Natural killer cell (primary cell): ENCODE measurements at regions not wholly inside any gene's neighbourhood (a gene's known extent, or its start where the extent isn't known, plus 50 kb on each side); places are given as distances from the start of the nearest gene placed in this dataset.
"Not testable (repeated sequence)": the region's sequence is repeated elsewhere in the genome, so short reads cannot be mapped to it uniquely, and the experiment has no call there.

Experiments used
- ATAC-seq, 3 donors: fragments of 150-1000 bp in 2 of 3; fragments of 200-7000 bp in 1 of 3; cut with Tn5 transposase; 1 replicate in 1 of 3; 2 replicates in 2 of 3; pipeline ENCODE4 v1.10.0; 2021; ENCODE audit warnings: mild to moderate bottlenecking in 2 of 3, moderate library complexity in 2 of 3
- DNase-seq, 2 donors: peaks; one replicate each; pipeline versions ENCODE4 v3.0.0 to v3.0.0-alpha.2; 2013 to 2021; ENCODE audit warnings: mixed read lengths in 1 of 2
- H3K27ac ChIP-seq: one replicate; pipeline ENCODE4 v1.5.1; 2013; ENCODE audit warnings: mild to moderate bottlenecking, low read length
- H3K27me3 ChIP-seq: one replicate; pipeline ENCODE4 v1.6.1; 2013; ENCODE audit warnings: low read length; ENCODE audit not compliant: control insufficient read depth, insufficient read depth
- H3K36me3 ChIP-seq: one replicate; pipeline ENCODE4 v1.6.1; 2013; ENCODE audit warnings: low read length; ENCODE audit not compliant: control insufficient read depth, insufficient read depth
- H3K4me1 ChIP-seq: one replicate; pipeline ENCODE4 v1.6.1; 2013; ENCODE audit warnings: low read length; ENCODE audit not compliant: control insufficient read depth, insufficient read depth
- H3K4me3 ChIP-seq: one replicate; pipeline ENCODE4 v1.5.1; 2013; ENCODE audit warnings: low read length
- H3K9me3 ChIP-seq: one replicate; pipeline ENCODE4 v1.6.1; 2013; ENCODE audit warnings: low read length; ENCODE audit not compliant: control insufficient read depth, insufficient read depth
- H3K27ac Mint-ChIP-seq, 2 donors: one replicate each; pipeline ENCODE4 v1.8.0; 2022; ENCODE audit warnings: mild to moderate bottlenecking in 2 of 2, mixed read lengths in 2 of 2, moderate library complexity in 1 of 2
- H3K27me3 Mint-ChIP-seq, 2 donors: one replicate each; pipeline ENCODE4 v1.8.0; 2022; ENCODE audit warnings: low read depth in 2 of 2, mixed read lengths in 2 of 2
- H3K36me3 Mint-ChIP-seq: one replicate; pipeline ENCODE4 v1.8.0; 2022; ENCODE audit warnings: mixed read lengths
- H3K4me1 Mint-ChIP-seq, 2 donors: one replicate each; pipeline ENCODE4 v1.8.0; 2022; ENCODE audit warnings: mixed read lengths in 2 of 2
- H3K4me3 Mint-ChIP-seq: one replicate; pipeline ENCODE4 v1.8.0; 2022; ENCODE audit warnings: mild to moderate bottlenecking, moderate library complexity, mixed read lengths
- H3K9me3 Mint-ChIP-seq, 2 donors: one replicate each; pipeline ENCODE4 v1.8.0; 2022; ENCODE audit warnings: mixed read lengths in 2 of 2
- WGBS: methylation state at CpG from one replicate; pipeline ENCODE4 v1.1.7; 2013; ENCODE audit warnings: missing lambda C conversion rate; ENCODE audit not compliant: insufficient coverage; 5-methylcytosine and 5-hydroxymethylcytosine counted together
- intact Hi-C: fragments of 100-400 bp; cut with micrococcal nuclease; formaldehyde crosslinking; loops from one replicate; pipeline ENCODE4 v1.14.2; 2022
- TF ChIP-seq, protein P1 (sequence below): fragments of 200-600 bp; IDR thresholded peaks from one replicate; pipeline ENCODE4 v1.8.0; 2022; ENCODE audit warnings: antibody characterized with exemption

GRCh38 chr11:29448246-29448877, 568.5 kb downstream of the KCNA4 start:
- H3K4me3 ChIP-seq: no peak overlapping the region
- H3K27ac Mint-ChIP-seq: no peak overlapping the region
- no peak overlapping the region for H3K4me3 Mint-ChIP-seq
- H3K27me3 Mint-ChIP-seq: no peaks in the 10 kb centered on the region
- DNase-seq (no peak), ATAC-seq (no peak)
- H3K36me3 Mint-ChIP-seq: no peaks in the 10 kb centered on the region
- H3K27ac ChIP-seq: no peak overlapping the region
- H3K4me1 Mint-ChIP-seq: no peaks in the 10 kb centered on the region
- H3K27me3 ChIP-seq: no peaks in the 10 kb centered on the region
- peaks cover 5% of the 10 kb centered on the region in 2 donors for H3K9me3 Mint-ChIP-seq
- no peaks in the 10 kb centered on the region for H3K9me3 ChIP-seq
- intact Hi-C loops: no loop called here
- H3K4me1 ChIP-seq: no peaks in the 10 kb centered on the region
- 69% methylated on average over 3 of the region's 3 CpGs for WGBS
- H3K36me3 ChIP-seq: no peaks in the 10 kb centered on the region
- TF ChIP-seq, protein P1, sequence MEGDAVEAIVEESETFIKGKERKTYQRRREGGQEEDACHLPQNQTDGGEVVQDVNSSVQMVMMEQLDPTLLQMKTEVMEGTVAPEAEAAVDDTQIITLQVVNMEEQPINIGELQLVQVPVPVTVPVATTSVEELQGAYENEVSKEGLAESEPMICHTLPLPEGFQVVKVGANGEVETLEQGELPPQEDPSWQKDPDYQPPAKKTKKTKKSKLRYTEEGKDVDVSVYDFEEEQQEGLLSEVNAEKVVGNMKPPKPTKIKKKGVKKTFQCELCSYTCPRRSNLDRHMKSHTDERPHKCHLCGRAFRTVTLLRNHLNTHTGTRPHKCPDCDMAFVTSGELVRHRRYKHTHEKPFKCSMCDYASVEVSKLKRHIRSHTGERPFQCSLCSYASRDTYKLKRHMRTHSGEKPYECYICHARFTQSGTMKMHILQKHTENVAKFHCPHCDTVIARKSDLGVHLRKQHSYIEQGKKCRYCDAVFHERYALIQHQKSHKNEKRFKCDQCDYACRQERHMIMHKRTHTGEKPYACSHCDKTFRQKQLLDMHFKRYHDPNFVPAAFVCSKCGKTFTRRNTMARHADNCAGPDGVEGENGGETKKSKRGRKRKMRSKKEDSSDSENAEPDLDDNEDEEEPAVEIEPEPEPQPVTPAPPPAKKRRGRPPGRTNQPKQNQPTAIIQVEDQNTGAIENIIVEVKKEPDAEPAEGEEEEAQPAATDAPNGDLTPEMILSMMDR: no peak

- no CpG with 5 or more reads among the region's 1 CpG for WGBS
- no peak for DNase-seq
- no peak for ATAC-seq
- H3K36me3 ChIP-seq: no peaks in the 10 kb centered on the region
- no peak overlapping the region for H3K4me3 ChIP-seq
- H3K27me3 Mint-ChIP-seq: no peaks in the 10 kb centered on the region
- H3K9me3 ChIP-seq: no peaks in the 10 kb centered on the region
- H3K4me1 Mint-ChIP-seq: no peaks in the 10 kb centered on the region
- TF ChIP-seq, protein P1: no peak
- H3K9me3 Mint-ChIP-seq: peaks cover 3 to 5% of the 10 kb centered on the region in 2 donors
- H3K27ac ChIP-seq: no peak overlapping the region
- no peak overlapping the region for H3K4me3 Mint-ChIP-seq
- no peak overlapping the region for H3K27ac Mint-ChIP-seq
- no peaks in the 10 kb centered on the region for H3K4me1 ChIP-seq
- no peaks in the 10 kb centered on the region for H3K36me3 Mint-ChIP-seq
- H3K27me3 ChIP-seq: no peaks in the 10 kb centered on the region
- intact Hi-C loops: no loop called here
Observed at GRCh38 chr11:29447821-29448220, 569.0 kb downstream of the KCNA4 start.

- TF ChIP-seq, protein P1: no peak
- Mint-ChIP-seq H3K9me3 (peaks cover under 1 to 5% of the 10 kb centered on the region in 2 donors), H3K4me3 (no peak overlapping the region), H3K36me3 (no peaks in the 10 kb centered on the region), H3K27ac (no peak overlapping the region), H3K27me3 (no peaks in the 10 kb centered on the region), H3K4me1 (no peaks in the 10 kb centered on the region)
- H3K27ac ChIP-seq: no peak overlapping the region
- ATAC-seq (no peak), DNase-seq (no peak)
- H3K9me3 ChIP-seq: no peaks in the 10 kb centered on the region
- intact Hi-C loops: no loop called here
- H3K4me1 ChIP-seq: no peaks in the 10 kb centered on the region
- H3K36me3 ChIP-seq: no peaks in the 10 kb centered on the region
- WGBS: 89% methylated on average over 7 of the region's 7 CpGs
- no peaks in the 10 kb centered on the region for H3K27me3 ChIP-seq
- H3K4me3 ChIP-seq: no peak overlapping the region
Observed at GRCh38 chr11:29446132-29446531, 570.7 kb downstream of the KCNA4 start.

- H3K36me3 ChIP-seq, H3K27me3 ChIP-seq, H3K27ac ChIP-seq, H3K4me3 Mint-ChIP-seq, H3K27ac Mint-ChIP-seq, H3K4me3 ChIP-seq, intact Hi-C loops, H3K27me3 Mint-ChIP-seq, DNase-seq, H3K9me3 ChIP-seq, H3K36me3 Mint-ChIP-seq, H3K4me1 Mint-ChIP-seq, H3K4me1 ChIP-seq, ATAC-seq, H3K9me3 Mint-ChIP-seq: not testable (repeated sequence)
- WGBS: no CpG with 5 or more reads among the region's 3 CpGs
Observed at GRCh38 chr11:29445191-29445590, 571.6 kb downstream of the KCNA4 start.
